Sigmoid colon (tissue), 6 donors: ENCODE measurements at regions not wholly inside any gene's neighbourhood (a gene's known extent, or its start where the extent isn't known, plus 50 kb on each side); places are given as distances from the start of the nearest gene placed in this dataset.

Source experiments
- DNase-seq: peaks from one replicate; pipeline ENCODE4 v3.0.0-alpha.2; 2019
- H3K27ac ChIP-seq, 4 donors: fragments of 200-600 bp; sonication (generic); one replicate each; pipeline ENCODE4 v1.5.1; 2016 to 2019; ENCODE audit warnings: mild to moderate bottlenecking in 1 of 4
- H3K27me3 ChIP-seq, 3 donors: fragments of 200-600 bp; sonication (generic); one replicate each; pipeline ENCODE4 v1.5.1; 2019; ENCODE audit warnings: mild to moderate bottlenecking in 1 of 3
- H3K36me3 ChIP-seq, 4 donors: fragments of 200-600 bp; sonication (generic); one replicate each; pipeline ENCODE4 v1.5.1; 2016 to 2019
- H3K4me1 ChIP-seq, 4 donors: fragments of 200-600 bp; sonication (generic); one replicate each; pipeline ENCODE4 v1.5.1; 2017 to 2019
- H3K4me3 ChIP-seq, 4 donors: fragments of 200-600 bp; sonication (generic); one replicate each; pipeline ENCODE4 v1.5.1; 2017 to 2019; ENCODE audit warnings: mild to moderate bottlenecking in 2 of 4, moderate library complexity in 1 of 4
- H3K9me3 ChIP-seq, 4 donors: fragments of 200-600 bp in 3 of 4; sonication (generic) in 3 of 4; one replicate each; pipeline versions ENCODE4 v1.5.1 to v1.6.1; 2013 to 2019
- CTCF ChIP-seq, 4 experiments: fragments of 450-650 bp in 3 of 4; fragments of 200-600 bp in 1 of 4; IDR thresholded peaks; one replicate each; pipeline ENCODE4 v1.5.1; 2016 to 2019; ENCODE audit warnings: antibody characterized with exemption in 4 of 4, mild to moderate bottlenecking in 3 of 4, moderate library complexity in 2 of 4
- EP300 ChIP-seq, 4 donors: sonication (generic); formaldehyde crosslinking; IDR thresholded peaks; one replicate each; pipeline ENCODE4 v1.6.1; 2017; ENCODE audit warnings: antibody characterized with exemption in 4 of 4
- POLR2A ChIP-seq, 2 donors: fragments of 450-650 bp; IDR thresholded peaks; one replicate each; pipeline ENCODE4 v1.6.1; 2016; ENCODE audit warnings: antibody characterized with exemption in 2 of 2, mild to moderate bottlenecking in 2 of 2, moderate library complexity in 2 of 2
- POLR2AphosphoS5 ChIP-seq, 4 donors: sonication (generic); formaldehyde crosslinking; IDR thresholded peaks; one replicate each; pipeline ENCODE4 v1.6.1; 2017; ENCODE audit warnings: antibody characterized with exemption in 4 of 4
- WGBS, 2 donors: extraction: QIAGEN DNeasy Blood & Tissue Kit; methylation state at CpG; one replicate each; pipeline ENCODE4 v1.1.7; 2013; 5-methylcytosine and 5-hydroxymethylcytosine counted together
- intact Hi-C: fragments of 100-400 bp; cut with DNase I; formaldehyde crosslinking; loops from one replicate; pipeline ENCODE4 v1.15.1; 2023
- donor health status: healthy with polysubstance abuse.
- donor health status: healthy.

GRCh38 chr2:171235262-171235881 is 74.7 kb upstream of the TLK1 start:
- Histone ChIP-seq H3K4me1 (no peaks in the 10 kb centered on the region), H3K4me3 (no peak overlapping the region), H3K27me3 (no peaks in the 10 kb centered on the region), H3K9me3 (no peaks in the 10 kb centered on the region), H3K27ac (no peak overlapping the region), H3K36me3 (no peaks in the 10 kb centered on the region)
- 94 to 97% methylated on average over 8 of the region's 8 CpGs for WGBS, 2 donors
- no peak for TF ChIP-seq EP300 (IDR thresholded peaks at IDR 0.05)
- no peak for TF ChIP-seq CTCF (IDR thresholded peaks at IDR 0.05)
- no peak for TF ChIP-seq POLR2AphosphoS5 (IDR thresholded peaks at IDR 0.05)
- TF ChIP-seq POLR2A (IDR thresholded peaks at IDR 0.05): no peak
- DNase-seq: no peak
- intact Hi-C loops: no loop called here

- no peaks in the 10 kb centered on the region for H3K27me3 ChIP-seq
- H3K9me3 ChIP-seq: no peaks in the 10 kb centered on the region
- H3K4me3 ChIP-seq: no peak overlapping the region
- H3K4me1 ChIP-seq: no peaks in the 10 kb centered on the region
- DNase-seq: no peak
- no peaks in the 10 kb centered on the region for H3K36me3 ChIP-seq
- WGBS, 2 donors: 89 to 95% methylated on average over 3 of the region's 3 CpGs
- intact Hi-C loops: no loop called here
- TF ChIP-seq EP300 (IDR thresholded peaks at IDR 0.05) (no peak), CTCF (IDR thresholded peaks at IDR 0.05) (no peak), POLR2A (IDR thresholded peaks at IDR 0.05) (no peak), POLR2AphosphoS5 (IDR thresholded peaks at IDR 0.05) (no peak)
- no peak overlapping the region for H3K27ac ChIP-seq
Measured at GRCh38 chr2:171230176-171230575, 69.5 kb upstream of the TLK1 start.

- no peaks in the 10 kb centered on the region for H3K4me1 ChIP-seq
- no peaks in the 10 kb centered on the region for H3K36me3 ChIP-seq
- WGBS, 2 donors: 89 to 96% methylated on average over 2 of the region's 2 CpGs
- intact Hi-C loops: no loop called here
- H3K27me3 ChIP-seq: no peaks in the 10 kb centered on the region
- no peak overlapping the region for H3K4me3 ChIP-seq
- H3K27ac ChIP-seq: no peak overlapping the region
- H3K9me3 ChIP-seq: no peaks in the 10 kb centered on the region
- TF ChIP-seq EP300 (IDR thresholded peaks at IDR 0.05) (no peak), CTCF (IDR thresholded peaks at IDR 0.05) (no peak), POLR2A (IDR thresholded peaks at IDR 0.05) (no peak), POLR2AphosphoS5 (IDR thresholded peaks at IDR 0.05) (no peak)
- no peak for DNase-seq
Measured at GRCh38 chr2:171228826-171229225, 68.1 kb upstream of the TLK1 start.

- Histone ChIP-seq H3K9me3 (no peaks in the 10 kb centered on the region), H3K4me3 (no peak overlapping the region), H3K27ac (no peak overlapping the region), H3K27me3 (no peaks in the 10 kb centered on the region), H3K36me3 (no peaks in the 10 kb centered on the region), H3K4me1 (no peaks in the 10 kb centered on the region)
- TF ChIP-seq POLR2AphosphoS5 (IDR thresholded peaks at IDR 0.05): no peak
- TF ChIP-seq POLR2A (IDR thresholded peaks at IDR 0.05): no peak
- no peak for TF ChIP-seq EP300 (IDR thresholded peaks at IDR 0.05)
- TF ChIP-seq CTCF (IDR thresholded peaks at IDR 0.05): no peak
- no peak for DNase-seq
- 92 to 94% methylated on average over 2 of the region's 2 CpGs for WGBS, 2 donors
- intact Hi-C loops: no loop called here
Measured at GRCh38 chr2:171227066-171227782, 66.5 kb upstream of the TLK1 start.
